C4-2B (cell line): ENCODE measurements at regions not wholly inside any gene's neighbourhood (a gene's known extent, or its start where the extent isn't known, plus 50 kb on each side); places are given as distances from the start of the nearest gene placed in this dataset.
A peak's percentile ranks its signal among the peaks of the same experiment; 100 is the strongest.

Source experiments
- H3K27ac ChIP-seq: fragments of 450-650 bp; 2 replicates; pipeline ENCODE4 v1.5.1; 2017
- ZFX ChIP-seq: fragments of 450-650 bp; IDR thresholded peaks from 2 replicates; pipeline ENCODE4 v1.6.1; 2017
- TF ChIP-seq, protein P1 (sequence below): fragments of 450-650 bp; conservative IDR thresholded peaks from 2 replicates; pipeline ENCODE4 v1.5.1; 2017; ENCODE audit warnings: mild to moderate bottlenecking

DNA sequence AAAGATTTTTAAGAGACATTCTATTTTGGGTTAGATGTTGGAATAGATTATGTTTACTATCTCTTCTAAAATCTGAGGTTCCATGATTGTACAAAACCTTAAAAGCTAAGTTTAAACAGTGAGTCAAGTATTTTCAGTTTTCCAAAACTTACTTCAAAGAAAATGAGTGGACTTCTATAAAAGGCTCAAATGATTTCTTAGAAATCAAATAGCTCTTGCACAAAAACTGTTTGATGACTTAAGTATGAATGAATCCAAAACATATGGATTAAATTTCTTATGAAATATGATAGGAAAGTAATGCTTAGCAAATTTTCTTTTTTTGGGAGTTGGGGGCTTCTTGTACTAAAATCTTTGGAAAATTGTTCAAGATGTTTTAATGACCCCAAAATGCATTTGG lies 837.3 kb upstream of the SLC35B3 start:
- H3K27ac ChIP-seq: no peak overlapping the region
- no peak for TF ChIP-seq ZFX
- TF ChIP-seq, protein P1, sequence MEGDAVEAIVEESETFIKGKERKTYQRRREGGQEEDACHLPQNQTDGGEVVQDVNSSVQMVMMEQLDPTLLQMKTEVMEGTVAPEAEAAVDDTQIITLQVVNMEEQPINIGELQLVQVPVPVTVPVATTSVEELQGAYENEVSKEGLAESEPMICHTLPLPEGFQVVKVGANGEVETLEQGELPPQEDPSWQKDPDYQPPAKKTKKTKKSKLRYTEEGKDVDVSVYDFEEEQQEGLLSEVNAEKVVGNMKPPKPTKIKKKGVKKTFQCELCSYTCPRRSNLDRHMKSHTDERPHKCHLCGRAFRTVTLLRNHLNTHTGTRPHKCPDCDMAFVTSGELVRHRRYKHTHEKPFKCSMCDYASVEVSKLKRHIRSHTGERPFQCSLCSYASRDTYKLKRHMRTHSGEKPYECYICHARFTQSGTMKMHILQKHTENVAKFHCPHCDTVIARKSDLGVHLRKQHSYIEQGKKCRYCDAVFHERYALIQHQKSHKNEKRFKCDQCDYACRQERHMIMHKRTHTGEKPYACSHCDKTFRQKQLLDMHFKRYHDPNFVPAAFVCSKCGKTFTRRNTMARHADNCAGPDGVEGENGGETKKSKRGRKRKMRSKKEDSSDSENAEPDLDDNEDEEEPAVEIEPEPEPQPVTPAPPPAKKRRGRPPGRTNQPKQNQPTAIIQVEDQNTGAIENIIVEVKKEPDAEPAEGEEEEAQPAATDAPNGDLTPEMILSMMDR: no peak

GRCh38 chr6:9266741-9267140 lies 831.4 kb upstream of the SLC35B3 start:
- TF ChIP-seq, protein P1: no peak
- TF ChIP-seq ZFX: no peak
- H3K27ac ChIP-seq: no peak overlapping the region

DNA sequence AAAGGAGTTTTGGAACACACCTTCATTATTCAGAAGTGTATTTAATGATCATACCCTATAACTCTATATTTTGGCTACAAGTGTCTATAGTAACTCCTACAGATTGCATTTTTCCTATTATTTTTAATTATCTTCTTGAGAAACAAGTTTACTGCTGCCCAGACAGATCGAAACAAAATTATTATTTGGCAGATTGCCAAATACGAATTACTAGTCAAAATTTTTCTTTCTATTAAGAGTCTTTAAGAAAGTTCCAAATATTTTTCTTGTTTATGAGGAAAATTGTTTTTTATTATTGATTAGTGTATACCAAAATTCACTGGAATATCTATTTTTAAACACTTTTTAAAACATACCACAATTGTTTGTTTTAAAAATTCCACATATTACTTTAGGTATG lies 821.9 kb upstream of the SLC35B3 start:
- H3K27ac ChIP-seq: no peak overlapping the region
- TF ChIP-seq, protein P1: no peak
- no peak for TF ChIP-seq ZFX

- TF ChIP-seq, protein P1: no peak
- TF ChIP-seq ZFX: no peak
- H3K27ac ChIP-seq: no peak overlapping the region
Observed at GRCh38 chr6:9254251-9254650, 818.9 kb upstream of the SLC35B3 start.

GRCh38 chr6:9252799-9253198 lies 817.5 kb upstream of the SLC35B3 start:
- no peak overlapping the region for H3K27ac ChIP-seq
- TF ChIP-seq, protein P1: no peak
- TF ChIP-seq ZFX: no peak

DNA sequence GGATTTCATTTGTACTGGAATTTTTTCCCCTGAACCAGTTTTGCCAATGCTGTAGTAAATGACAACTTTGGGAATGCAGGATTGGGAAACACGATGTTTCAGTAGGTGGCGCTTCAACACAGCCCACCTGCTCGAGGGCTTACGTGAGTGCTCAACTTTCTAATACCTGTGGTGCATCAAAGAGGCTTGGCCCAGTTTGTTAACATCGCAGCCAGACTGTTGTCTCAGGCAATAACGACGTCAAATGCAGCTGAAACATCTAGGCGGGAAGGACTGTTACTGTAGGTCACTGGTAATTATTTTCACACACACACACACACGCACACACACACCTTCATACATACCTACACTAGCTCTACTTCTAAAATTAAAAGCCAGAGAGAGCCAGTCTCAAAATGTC lies 815.5 kb upstream of the SLC35B3 start:
- TF ChIP-seq ZFX: no peak
- TF ChIP-seq, protein P1: peak; percentile 87

DNA sequence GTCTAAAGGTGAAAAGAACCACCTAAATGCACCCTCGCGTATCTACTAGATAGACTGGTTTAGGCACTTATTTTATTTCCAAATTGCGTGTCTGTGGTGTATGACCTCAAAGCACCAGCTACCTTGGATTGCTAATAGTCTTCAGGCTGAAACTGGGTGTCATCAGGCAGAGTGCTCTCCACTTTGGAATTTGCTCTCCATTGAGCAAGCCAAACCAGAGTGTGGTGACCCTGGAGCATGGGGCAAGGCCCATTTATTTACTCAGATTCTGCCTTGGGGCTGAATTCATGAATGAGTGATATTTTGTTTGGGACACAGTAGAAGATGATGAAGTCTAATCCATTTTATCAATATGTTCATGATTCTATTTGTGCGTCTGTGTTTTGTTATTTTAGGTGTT lies 812.8 kb upstream of the SLC35B3 start:
- H3K27ac ChIP-seq: no peak overlapping the region
- TF ChIP-seq, protein P1: no peak
- no peak for TF ChIP-seq ZFX

More for the DNA sequence above, 815.5 kb upstream of the SLC35B3 start:
- H3K27ac ChIP-seq: no peak overlapping the region
